Mesodermal cell (in vitro differentiated cells): ENCODE measurements at regions not wholly inside any gene's neighbourhood (a gene's known extent, or its start where the extent isn't known, plus 50 kb on each side); places are given as distances from the start of the nearest gene placed in this dataset.

ENCODE experiments used
- H3K27ac ChIP-seq: 2 replicates; pipeline ENCODE4 v1.7.0; 2013; ENCODE audit warnings: mild to moderate bottlenecking, low read depth, low read length, moderate library complexity; ENCODE audit not compliant: severe bottlenecking
- H3K36me3 ChIP-seq: 2 replicates; pipeline ENCODE4 v1.7.1; 2013; ENCODE audit warnings: mild to moderate bottlenecking, low read length, moderate library complexity; ENCODE audit not compliant: control insufficient read depth, insufficient read depth
- H3K4me1 ChIP-seq: one replicate; pipeline ENCODE4 v1.7.1; 2013; ENCODE audit warnings: mild to moderate bottlenecking, low read length; ENCODE audit not compliant: insufficient read depth, control insufficient read depth, poor library complexity, severe bottlenecking
- H3K4me3 ChIP-seq: 2 replicates; pipeline ENCODE4 v1.7.0; 2013; ENCODE audit warnings: low read length, control low read depth, mild to moderate bottlenecking; ENCODE audit not compliant: insufficient read depth, poor library complexity, severe bottlenecking; ENCODE audit errors: extremely low read depth
- H3K9me3 ChIP-seq: 2 replicates; pipeline ENCODE4 v1.7.1; 2013; ENCODE audit warnings: mild to moderate bottlenecking, low read length, moderate library complexity; ENCODE audit not compliant: control insufficient read depth
- WGBS, 2 experiments: methylation state at CpG; one replicate each; pipeline ENCODE4 v1.1.5; 2013; ENCODE audit warnings: missing lambda C conversion rate in 2 of 2; ENCODE audit not compliant: insufficient coverage in 2 of 2; 5-methylcytosine and 5-hydroxymethylcytosine counted together

DNA sequence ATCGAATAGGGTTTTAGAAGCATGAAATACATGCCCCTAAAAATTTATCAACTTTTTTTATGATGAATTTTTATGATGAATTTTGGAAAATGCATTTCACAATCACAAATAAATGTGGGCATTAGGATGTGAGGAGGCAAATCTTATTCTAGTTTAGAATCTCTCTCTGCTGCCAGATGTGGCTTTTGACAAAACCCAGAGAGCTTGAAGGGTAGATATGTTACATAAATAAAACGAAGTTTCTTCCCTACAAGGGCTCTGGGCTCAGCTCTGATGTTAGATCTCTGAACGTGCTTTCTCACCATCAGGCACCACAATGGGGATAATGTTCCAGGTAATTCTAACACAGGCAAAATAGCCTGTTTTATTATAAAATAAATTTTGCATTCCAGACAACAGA, 102.3 kb upstream of the ADAMTSL1 start:
- Histone ChIP-seq H3K4me3 (no peak overlapping the region), H3K27ac (no peak overlapping the region), H3K36me3 (no peaks in the 10 kb centered on the region), H3K4me1 (no peaks in the 10 kb centered on the region), H3K9me3 (no peaks in the 10 kb centered on the region)
- WGBS, 2 experiments = 100% methylated on average over 1 of the region's 3 CpGs; no CpG with 5 or more reads in 1 of the 2 experiments

DNA sequence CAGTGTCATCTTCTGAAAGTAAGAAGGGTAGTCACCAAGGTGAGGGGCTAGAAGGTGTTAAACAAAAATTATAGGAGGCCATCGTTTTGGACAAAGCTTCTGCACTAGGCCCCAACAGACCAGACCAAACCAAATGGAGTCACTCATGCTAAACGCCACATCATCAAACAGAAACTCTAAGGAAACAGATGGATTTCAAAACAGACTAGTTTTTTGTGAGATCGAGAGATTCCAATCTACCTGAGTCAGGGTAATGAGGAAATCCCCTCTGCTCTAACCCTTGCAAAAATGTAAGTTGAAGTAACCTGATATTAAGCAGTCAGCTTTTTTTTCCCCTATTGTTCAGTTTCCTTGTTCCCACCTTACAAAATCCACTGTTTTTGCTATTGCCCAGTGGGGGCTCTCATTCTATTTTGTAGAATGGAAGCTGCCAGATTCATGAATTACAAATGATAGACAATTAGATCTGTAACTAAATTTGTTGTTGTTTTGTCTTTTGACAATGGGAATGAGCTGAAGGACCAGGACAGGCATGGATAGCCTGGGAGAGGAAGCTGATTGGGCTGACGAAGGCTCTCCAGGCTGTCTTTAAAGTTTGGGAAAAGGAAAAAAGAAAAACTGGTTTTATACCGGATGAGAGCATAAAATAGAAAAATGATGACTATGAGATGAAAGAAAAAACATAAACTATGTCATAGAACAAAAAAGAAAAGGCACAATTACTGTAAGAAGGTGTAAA, 94.7 kb upstream of the ADAMTSL1 start:
- 56 to 79% methylated on average over 1 to 2 of the region's 5 CpGs for WGBS, 2 experiments
- Histone ChIP-seq H3K36me3 (no peaks in the 10 kb centered on the region), H3K27ac (no peak overlapping the region), H3K4me3 (no peak overlapping the region), H3K4me1 (peaks cover 5% of the 10 kb centered on the region), H3K9me3 (no peaks in the 10 kb centered on the region)

DNA sequence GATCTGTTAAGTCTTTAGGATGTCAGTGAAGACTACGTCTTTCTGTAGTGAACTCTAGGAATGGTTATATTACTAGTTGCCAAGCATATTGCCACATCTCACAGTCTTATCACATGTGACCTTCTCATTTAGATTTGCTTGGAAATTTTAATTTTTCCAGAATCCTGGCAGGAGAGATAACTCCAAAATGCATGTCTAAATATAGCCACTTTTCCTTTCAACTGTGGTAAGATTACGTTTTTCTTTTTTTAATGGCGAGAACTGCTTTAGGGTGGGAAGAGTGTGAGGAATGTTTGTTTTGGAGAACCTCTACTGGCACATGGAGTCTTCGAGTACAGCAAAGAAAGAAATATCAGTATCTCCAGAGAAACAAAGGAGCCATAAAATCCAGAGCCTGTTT, 91.7 kb upstream of the ADAMTSL1 start:
- Histone ChIP-seq H3K9me3 (no peaks in the 10 kb centered on the region), H3K4me3 (no peak overlapping the region), H3K27ac (no peak overlapping the region), H3K36me3 (no peaks in the 10 kb centered on the region), H3K4me1 (peaks cover 11% of the 10 kb centered on the region)
- 80 to 89% methylated on average over 1 to 2 of the region's 4 CpGs for WGBS, 2 experiments

DNA sequence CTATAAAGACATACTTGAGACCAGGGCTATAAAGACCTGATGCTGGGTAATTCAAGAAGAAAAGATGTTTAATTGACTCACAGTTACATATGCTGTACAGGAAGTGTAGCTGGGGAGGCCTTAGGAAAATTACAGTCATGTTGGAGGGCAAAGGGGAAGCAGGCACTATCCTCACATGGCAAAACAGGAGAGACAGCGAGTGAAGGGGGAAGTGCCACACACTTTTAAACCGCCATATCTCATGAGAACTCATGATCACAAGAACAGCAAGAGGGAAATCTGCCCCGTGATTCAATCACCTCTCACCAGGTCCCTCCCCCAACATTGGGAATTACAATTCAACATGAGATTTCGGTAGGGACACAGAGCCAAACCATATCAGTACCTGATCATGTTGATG, 89.9 kb upstream of the ADAMTSL1 start:
- no peaks in the 10 kb centered on the region for H3K36me3 ChIP-seq
- H3K9me3 ChIP-seq = no peaks in the 10 kb centered on the region
- WGBS, 2 experiments = 93% methylated on average over 2 to 3 of the region's 4 CpGs
- no peak overlapping the region for H3K27ac ChIP-seq
- H3K4me3 ChIP-seq = no peak overlapping the region
- peaks cover 11% of the 10 kb centered on the region for H3K4me1 ChIP-seq

DNA sequence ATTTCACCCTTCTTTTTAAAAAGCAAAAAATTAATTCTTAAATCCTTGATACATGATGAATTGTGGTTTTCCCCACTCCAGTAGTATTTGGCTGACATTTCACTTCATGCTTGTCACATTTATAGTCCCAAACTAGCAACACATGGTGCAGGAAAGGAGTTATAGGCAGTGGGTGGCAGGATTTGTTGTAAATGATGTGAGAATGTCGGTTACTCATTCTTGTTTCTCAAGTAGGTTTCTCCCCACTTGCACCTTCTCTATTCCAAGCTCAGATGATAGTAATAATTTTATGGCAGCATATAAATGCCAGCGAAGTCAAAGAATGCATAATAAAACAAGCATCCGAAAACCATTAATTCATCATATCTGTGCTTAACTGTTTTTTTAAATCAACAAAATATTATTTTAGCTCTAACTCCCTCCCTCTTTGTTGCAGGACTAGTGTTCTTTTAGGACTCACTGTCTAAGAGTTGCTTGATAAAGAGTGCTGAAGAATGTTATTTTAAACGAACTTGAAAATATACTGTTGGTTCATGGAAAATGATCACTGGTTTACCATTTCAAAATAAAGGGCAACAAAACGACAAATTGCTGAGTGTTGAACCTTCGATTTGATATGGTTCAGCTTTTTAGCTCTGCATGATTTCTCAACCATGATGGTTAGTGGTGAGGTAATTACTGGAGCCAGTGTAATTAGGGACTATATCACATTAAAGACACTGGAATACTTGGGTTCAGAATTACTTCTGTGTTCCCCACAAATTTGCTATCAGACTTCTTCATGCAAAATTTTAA, 88.1 kb upstream of the ADAMTSL1 start:
- no peak overlapping the region for H3K4me3 ChIP-seq
- WGBS, 2 experiments = 83 to 95% methylated on average over 4 of the region's 6 CpGs

DNA sequence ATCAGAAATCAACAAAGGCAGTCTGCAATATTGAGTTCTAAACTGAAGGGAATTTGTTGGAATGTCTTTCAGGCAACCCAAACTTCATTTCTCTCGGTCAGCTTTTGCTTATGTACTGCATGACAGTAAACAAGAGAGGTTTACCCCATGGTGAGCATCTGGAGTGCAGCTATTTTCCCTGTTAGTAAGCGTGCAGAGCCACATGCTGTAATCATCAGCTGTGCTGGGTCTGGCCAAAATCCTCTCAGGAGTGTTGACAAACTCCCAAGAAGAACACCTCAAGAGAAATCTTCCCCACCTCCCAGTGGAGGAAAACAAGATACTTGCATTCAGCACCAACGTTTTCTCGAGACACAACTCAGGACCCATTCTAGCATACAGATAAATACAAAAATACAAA, 83.6 kb upstream of the ADAMTSL1 start:
- Histone ChIP-seq H3K4me1 (peaks cover 3% of the 10 kb centered on the region), H3K9me3 (no peaks in the 10 kb centered on the region), H3K4me3 (no peak overlapping the region), H3K36me3 (no peaks in the 10 kb centered on the region), H3K27ac (no peak overlapping the region)
- WGBS, 2 experiments = 38 to 100% methylated on average over 1 of the region's 4 CpGs

More for the DNA sequence above, 88.1 kb upstream of the ADAMTSL1 start:
- Histone ChIP-seq H3K36me3 (no peaks in the 10 kb centered on the region), H3K27ac (no peak overlapping the region), H3K9me3 (no peaks in the 10 kb centered on the region), H3K4me1 (peaks cover 11% of the 10 kb centered on the region)

DNA sequence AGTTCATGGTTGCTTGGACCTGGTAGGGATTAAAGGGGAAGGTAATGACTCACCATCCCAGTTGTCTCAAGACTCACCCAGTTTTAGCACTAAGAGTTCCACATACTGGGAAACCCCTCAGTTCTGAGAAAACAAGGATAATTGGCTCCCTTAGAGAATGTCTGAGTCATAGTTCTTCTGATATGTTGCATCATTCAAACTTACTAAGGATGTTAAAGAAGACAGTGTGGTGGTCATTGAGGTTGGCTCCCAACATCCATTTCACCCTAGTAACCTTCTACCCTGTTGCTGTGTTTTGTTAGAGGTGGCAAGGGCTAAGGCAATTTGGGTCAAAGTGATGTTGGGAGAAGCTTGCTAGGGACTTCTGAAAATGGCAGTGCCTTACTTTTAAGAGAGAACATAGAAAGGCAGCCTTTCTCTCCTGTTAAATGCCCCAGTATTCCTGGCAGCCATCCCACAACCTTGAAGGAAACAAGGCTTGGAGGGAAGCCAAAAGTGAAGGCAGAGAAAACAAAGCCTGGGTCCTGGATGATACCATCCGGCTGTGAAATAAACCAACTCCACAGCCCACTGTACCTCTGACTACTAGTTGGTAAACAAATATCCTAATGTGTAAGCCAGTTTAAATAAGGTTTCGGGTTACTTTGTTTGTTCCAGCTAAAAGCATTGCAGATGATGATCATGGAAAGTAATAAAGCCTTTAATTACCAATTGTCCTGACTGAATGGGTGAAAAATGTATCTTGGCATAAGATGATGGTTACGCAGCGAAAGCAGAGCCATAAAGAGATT, 80.4 kb upstream of the ADAMTSL1 start:
- WGBS, 2 experiments = 96% methylated on average over 3 of the region's 4 CpGs; no CpG with 5 or more reads in 1 of the 2 experiments
- peaks cover 3% of the 10 kb centered on the region for H3K4me1 ChIP-seq

DNA sequence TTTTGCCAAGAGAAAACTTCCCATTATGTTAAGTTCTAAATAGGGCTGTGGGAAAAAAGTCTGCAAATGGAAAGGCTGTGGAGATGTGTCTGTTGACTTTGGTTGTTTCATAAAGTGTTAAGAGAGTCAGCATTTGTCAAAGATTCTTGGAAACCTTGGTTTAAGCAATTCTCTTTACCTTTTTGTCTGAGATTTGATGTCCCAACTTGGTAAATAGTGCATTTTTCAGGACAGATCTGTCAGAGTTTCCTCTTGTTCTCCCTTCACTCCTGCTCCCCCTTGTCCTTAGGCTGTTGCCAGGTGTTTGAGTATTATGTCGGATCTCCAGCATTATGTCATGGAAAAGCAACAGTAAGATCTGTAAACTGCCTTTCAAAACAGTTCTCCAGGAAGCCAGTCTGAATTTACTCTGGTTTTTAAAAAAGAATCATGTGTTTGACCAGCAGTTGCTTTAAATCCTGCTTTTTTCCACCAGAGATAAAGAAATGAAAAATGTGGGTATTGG, 79.1 kb upstream of the ADAMTSL1 start:
- H3K4me1 ChIP-seq = peaks cover 3% of the 10 kb centered on the region
- H3K9me3 ChIP-seq = no peaks in the 10 kb centered on the region
- H3K4me3 ChIP-seq = no peak overlapping the region
- 100% methylated on average over 1 of the region's 1 CpG for WGBS, 2 experiments
- H3K27ac ChIP-seq = no peak overlapping the region
- H3K36me3 ChIP-seq = no peaks in the 10 kb centered on the region

More for the DNA sequence above, 80.4 kb upstream of the ADAMTSL1 start:
- H3K9me3 ChIP-seq = no peaks in the 10 kb centered on the region
- no peaks in the 10 kb centered on the region for H3K36me3 ChIP-seq
- H3K4me3 ChIP-seq = no peak overlapping the region
- peak overlapping the region; percentile 85 for H3K27ac ChIP-seq

DNA sequence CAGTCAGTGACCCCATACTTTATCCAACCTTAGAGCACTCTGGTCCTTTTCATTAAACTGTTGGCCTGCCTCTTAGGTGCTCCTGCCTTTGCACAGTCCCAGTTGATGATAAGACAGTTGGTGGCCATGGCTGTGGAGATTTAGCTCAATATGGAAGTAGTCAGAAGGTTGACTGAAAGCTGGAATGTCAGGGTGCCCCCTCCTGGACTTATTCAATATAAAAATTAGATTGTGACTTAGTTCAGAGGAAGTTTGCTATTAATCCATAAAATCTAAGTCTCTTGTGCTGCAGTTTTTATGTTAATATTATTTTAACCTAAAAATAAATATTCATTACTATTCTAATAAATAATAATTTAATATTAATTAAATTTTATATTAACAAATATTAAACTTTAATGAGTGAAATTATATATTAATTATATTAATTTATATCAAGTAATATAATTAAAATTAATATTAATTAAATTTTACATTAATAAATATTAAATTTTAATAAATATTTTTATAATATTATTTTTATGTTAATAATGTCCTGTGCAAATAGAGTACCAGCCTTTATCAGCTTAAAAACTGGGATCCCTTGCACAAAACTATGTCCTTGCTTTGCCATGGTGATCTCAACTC, 77.7 kb upstream of the ADAMTSL1 start:
- Histone ChIP-seq H3K4me1 (peaks cover 3% of the 10 kb centered on the region), H3K9me3 (no peaks in the 10 kb centered on the region), H3K27ac (no peak overlapping the region), H3K4me3 (no peak overlapping the region), H3K36me3 (no peaks in the 10 kb centered on the region)

DNA sequence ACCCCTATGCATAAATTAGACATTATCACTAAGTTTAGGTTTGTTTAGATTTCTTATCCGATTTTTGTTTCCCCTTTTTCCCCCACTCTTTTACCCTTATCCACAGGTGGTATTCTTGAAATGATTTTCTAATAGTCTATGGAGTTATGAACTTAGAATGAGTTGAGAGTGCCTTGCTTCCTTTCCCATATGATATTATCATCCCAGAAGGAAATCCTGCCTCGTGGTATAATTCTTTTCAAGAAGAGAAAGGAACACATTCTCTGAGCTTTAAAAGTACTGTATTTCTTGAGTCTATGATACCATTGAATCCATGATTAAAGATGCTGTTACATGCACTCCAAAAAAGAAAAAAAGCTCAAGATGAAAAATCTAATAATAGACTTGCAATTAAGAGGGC, 76.9 kb upstream of the ADAMTSL1 start:
- H3K27ac ChIP-seq = no peak overlapping the region
- H3K36me3 ChIP-seq = no peaks in the 10 kb centered on the region
- H3K4me1 ChIP-seq = peaks cover 3% of the 10 kb centered on the region
- H3K4me3 ChIP-seq = no peak overlapping the region
- no CpG with 5 or more reads among the region's 2 CpGs for WGBS, 2 experiments
- H3K9me3 ChIP-seq = no peaks in the 10 kb centered on the region
